Natural killer cell (primary cell): ENCODE measurements at regions not wholly inside any gene's neighbourhood (a gene's known extent, or its start where the extent isn't known, plus 50 kb on each side); places are given as distances from the start of the nearest gene placed in this dataset.

Experiments used
- ATAC-seq, 3 donors: fragments of 150-1000 bp in 2 of 3; fragments of 200-7000 bp in 1 of 3; cut with Tn5 transposase; 1 replicate in 1 of 3; 2 replicates in 2 of 3; pipeline ENCODE4 v1.10.0; 2021; ENCODE audit warnings: mild to moderate bottlenecking in 2 of 3, moderate library complexity in 2 of 3
- DNase-seq, 2 donors: peaks; one replicate each; pipeline versions ENCODE4 v3.0.0 to v3.0.0-alpha.2; 2013 to 2021; ENCODE audit warnings: mixed read lengths in 1 of 2
- H3K27ac ChIP-seq: one replicate; pipeline ENCODE4 v1.5.1; 2013; ENCODE audit warnings: mild to moderate bottlenecking, low read length
- H3K27me3 ChIP-seq: one replicate; pipeline ENCODE4 v1.6.1; 2013; ENCODE audit warnings: low read length; ENCODE audit not compliant: control insufficient read depth, insufficient read depth
- H3K36me3 ChIP-seq: one replicate; pipeline ENCODE4 v1.6.1; 2013; ENCODE audit warnings: low read length; ENCODE audit not compliant: control insufficient read depth, insufficient read depth
- H3K4me1 ChIP-seq: one replicate; pipeline ENCODE4 v1.6.1; 2013; ENCODE audit warnings: low read length; ENCODE audit not compliant: control insufficient read depth, insufficient read depth
- H3K4me3 ChIP-seq: one replicate; pipeline ENCODE4 v1.5.1; 2013; ENCODE audit warnings: low read length
- H3K9me3 ChIP-seq: one replicate; pipeline ENCODE4 v1.6.1; 2013; ENCODE audit warnings: low read length; ENCODE audit not compliant: control insufficient read depth, insufficient read depth
- H3K27ac Mint-ChIP-seq, 2 donors: one replicate each; pipeline ENCODE4 v1.8.0; 2022; ENCODE audit warnings: mild to moderate bottlenecking in 2 of 2, mixed read lengths in 2 of 2, moderate library complexity in 1 of 2
- H3K27me3 Mint-ChIP-seq, 2 donors: one replicate each; pipeline ENCODE4 v1.8.0; 2022; ENCODE audit warnings: low read depth in 2 of 2, mixed read lengths in 2 of 2
- H3K36me3 Mint-ChIP-seq: one replicate; pipeline ENCODE4 v1.8.0; 2022; ENCODE audit warnings: mixed read lengths
- H3K4me1 Mint-ChIP-seq, 2 donors: one replicate each; pipeline ENCODE4 v1.8.0; 2022; ENCODE audit warnings: mixed read lengths in 2 of 2
- H3K4me3 Mint-ChIP-seq: one replicate; pipeline ENCODE4 v1.8.0; 2022; ENCODE audit warnings: mild to moderate bottlenecking, moderate library complexity, mixed read lengths
- H3K9me3 Mint-ChIP-seq, 2 donors: one replicate each; pipeline ENCODE4 v1.8.0; 2022; ENCODE audit warnings: mixed read lengths in 2 of 2
- WGBS: methylation state at CpG from one replicate; pipeline ENCODE4 v1.1.7; 2013; ENCODE audit warnings: missing lambda C conversion rate; ENCODE audit not compliant: insufficient coverage; 5-methylcytosine and 5-hydroxymethylcytosine counted together
- intact Hi-C: fragments of 100-400 bp; cut with micrococcal nuclease; formaldehyde crosslinking; loops from one replicate; pipeline ENCODE4 v1.14.2; 2022
- TF ChIP-seq, protein P1 (sequence below): fragments of 200-600 bp; IDR thresholded peaks from one replicate; pipeline ENCODE4 v1.8.0; 2022; ENCODE audit warnings: antibody characterized with exemption

DNA sequence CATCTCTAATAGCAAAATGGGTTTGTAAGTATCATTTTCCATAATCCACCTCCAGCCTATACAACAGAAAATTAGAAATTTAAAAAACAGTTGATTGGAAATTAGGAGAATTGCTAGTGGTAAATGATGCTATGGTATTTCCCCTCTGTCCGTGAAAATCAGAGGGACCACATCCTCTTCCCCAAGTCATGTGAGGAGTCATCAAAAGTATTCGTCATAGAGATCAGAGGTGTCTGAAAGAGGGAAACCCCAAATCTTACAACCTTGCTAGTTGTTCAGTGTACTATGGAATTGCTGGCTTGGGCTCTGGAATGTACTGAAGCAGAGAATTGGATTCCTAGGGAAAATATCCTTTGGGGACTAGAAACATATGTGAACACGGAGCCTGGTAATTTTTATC, 241.4 kb upstream of the ARHGAP24 start:
- no peak for ATAC-seq
- Histone ChIP-seq H3K36me3 (no peaks in the 10 kb centered on the region), H3K4me3 (no peak overlapping the region), H3K9me3 (peaks cover 6% of the 10 kb centered on the region), H3K27me3 (no peaks in the 10 kb centered on the region), H3K27ac (no peak overlapping the region), H3K4me1 (no peaks in the 10 kb centered on the region)
- peaks cover under 1 to 2% of the 10 kb centered on the region in 2 donors for H3K9me3 Mint-ChIP-seq
- intact Hi-C loops = no loop called here
- H3K27me3 Mint-ChIP-seq = no peaks in the 10 kb centered on the region
- no peaks in the 10 kb centered on the region for H3K4me1 Mint-ChIP-seq
- no peak for DNase-seq
- no peak overlapping the region for H3K27ac Mint-ChIP-seq
- 71% methylated on average over 3 of the region's 3 CpGs for WGBS
- no peaks in the 10 kb centered on the region for H3K36me3 Mint-ChIP-seq
- H3K4me3 Mint-ChIP-seq = no peak overlapping the region
- TF ChIP-seq, protein P1, sequence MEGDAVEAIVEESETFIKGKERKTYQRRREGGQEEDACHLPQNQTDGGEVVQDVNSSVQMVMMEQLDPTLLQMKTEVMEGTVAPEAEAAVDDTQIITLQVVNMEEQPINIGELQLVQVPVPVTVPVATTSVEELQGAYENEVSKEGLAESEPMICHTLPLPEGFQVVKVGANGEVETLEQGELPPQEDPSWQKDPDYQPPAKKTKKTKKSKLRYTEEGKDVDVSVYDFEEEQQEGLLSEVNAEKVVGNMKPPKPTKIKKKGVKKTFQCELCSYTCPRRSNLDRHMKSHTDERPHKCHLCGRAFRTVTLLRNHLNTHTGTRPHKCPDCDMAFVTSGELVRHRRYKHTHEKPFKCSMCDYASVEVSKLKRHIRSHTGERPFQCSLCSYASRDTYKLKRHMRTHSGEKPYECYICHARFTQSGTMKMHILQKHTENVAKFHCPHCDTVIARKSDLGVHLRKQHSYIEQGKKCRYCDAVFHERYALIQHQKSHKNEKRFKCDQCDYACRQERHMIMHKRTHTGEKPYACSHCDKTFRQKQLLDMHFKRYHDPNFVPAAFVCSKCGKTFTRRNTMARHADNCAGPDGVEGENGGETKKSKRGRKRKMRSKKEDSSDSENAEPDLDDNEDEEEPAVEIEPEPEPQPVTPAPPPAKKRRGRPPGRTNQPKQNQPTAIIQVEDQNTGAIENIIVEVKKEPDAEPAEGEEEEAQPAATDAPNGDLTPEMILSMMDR = no peak

DNA sequence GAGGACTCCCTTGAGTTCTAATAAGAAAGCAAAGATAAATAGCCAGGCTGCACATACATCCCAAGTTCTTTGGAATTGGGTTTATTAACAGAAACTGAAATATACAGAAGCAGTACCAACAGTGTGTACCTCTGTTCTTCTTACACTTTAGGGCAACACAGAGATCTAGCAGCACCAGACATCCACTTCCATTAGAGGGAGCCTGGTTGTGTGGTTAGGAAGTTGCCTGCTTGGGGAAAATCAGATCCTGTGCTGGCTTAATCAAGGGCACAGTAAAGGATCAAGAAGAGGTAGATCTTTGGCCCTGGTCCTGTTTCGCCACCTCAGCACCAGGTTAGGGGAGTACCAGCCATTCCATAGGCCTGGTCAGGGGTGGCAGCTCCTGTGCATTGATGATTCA, 231.1 kb upstream of the ARHGAP24 start:
- Histone ChIP-seq H3K27ac (no peak overlapping the region), H3K9me3 (peaks cover 4% of the 10 kb centered on the region), H3K27me3 (no peaks in the 10 kb centered on the region), H3K4me3 (no peak overlapping the region), H3K4me1 (no peaks in the 10 kb centered on the region), H3K36me3 (no peaks in the 10 kb centered on the region)
- Mint-ChIP-seq H3K27me3 (no peaks in the 10 kb centered on the region), H3K4me3 (no peak overlapping the region), H3K9me3 (peaks cover 20 to 29% of the 10 kb centered on the region in 2 donors), H3K27ac (no peak overlapping the region), H3K4me1 (no peaks in the 10 kb centered on the region), H3K36me3 (peaks cover 6% of the 10 kb centered on the region)
- ATAC-seq = no peak
- intact Hi-C loops = no loop called here
- no peak for DNase-seq
- TF ChIP-seq, protein P1 = no peak
- 94% methylated on average over 1 of the region's 1 CpG for WGBS

GRCh38 chr4:85244638-85245037, 230.3 kb upstream of the ARHGAP24 start:
- no peaks in the 10 kb centered on the region for H3K4me1 Mint-ChIP-seq
- DNase-seq = no peak
- Histone ChIP-seq H3K27me3 (no peaks in the 10 kb centered on the region), H3K9me3 (peaks cover 4% of the 10 kb centered on the region), H3K27ac (no peak overlapping the region), H3K4me3 (no peak overlapping the region), H3K36me3 (no peaks in the 10 kb centered on the region), H3K4me1 (no peaks in the 10 kb centered on the region)
- no peaks in the 10 kb centered on the region for H3K36me3 Mint-ChIP-seq
- 100% methylated on average over 1 of the region's 1 CpG for WGBS
- ATAC-seq = no peak
- intact Hi-C loops = no loop called here
- H3K27me3 Mint-ChIP-seq = no peaks in the 10 kb centered on the region
- H3K27ac Mint-ChIP-seq = no peak overlapping the region
- peaks cover 16 to 25% of the 10 kb centered on the region in 2 donors for H3K9me3 Mint-ChIP-seq
- TF ChIP-seq, protein P1 = no peak
- no peak overlapping the region for H3K4me3 Mint-ChIP-seq

- H3K27me3 ChIP-seq = no peaks in the 10 kb centered on the region
- DNase-seq (no peak), ATAC-seq (no peak)
- H3K4me3 ChIP-seq = no peak overlapping the region
- H3K27ac Mint-ChIP-seq = no peak overlapping the region
- WGBS = 95% methylated on average over 21 of the region's 21 CpGs
- intact Hi-C loops = no loop called here
- no peaks in the 10 kb centered on the region for H3K4me1 Mint-ChIP-seq
- H3K9me3 ChIP-seq = peaks cover 4% of the 10 kb centered on the region
- no peak overlapping the region for H3K4me3 Mint-ChIP-seq
- no peaks in the 10 kb centered on the region for H3K4me1 ChIP-seq
- TF ChIP-seq, protein P1 = no peak
- no peaks in the 10 kb centered on the region for H3K36me3 ChIP-seq
- no peaks in the 10 kb centered on the region for H3K36me3 Mint-ChIP-seq
- H3K27me3 Mint-ChIP-seq = no peaks in the 10 kb centered on the region
- H3K9me3 Mint-ChIP-seq = peaks cover 19 to 28% of the 10 kb centered on the region in 2 donors
- H3K27ac ChIP-seq = no peak overlapping the region
These were observed 228.9 kb upstream of the ARHGAP24 start for GRCh38 chr4:85246055-85246454.
